ENCODE measurements at regions not wholly inside any gene's neighbourhood (a gene's known extent, or its start where the extent isn't known, plus 50 kb on each side); places are given as distances from the start of the nearest gene placed in this dataset.
"Not testable (repeated sequence)": the region's sequence is repeated elsewhere in the genome, so short reads cannot be mapped to it uniquely, and the experiment has no call there.

- H3K36me3 ChIP-seq, result no peaks in the 10 kb centered on the region
- DNase-seq (ENCODE audit: low read depth in 1 of 2, low spot score in 1 of 2), result no peak
- TF ChIP-seq, protein P1, sequence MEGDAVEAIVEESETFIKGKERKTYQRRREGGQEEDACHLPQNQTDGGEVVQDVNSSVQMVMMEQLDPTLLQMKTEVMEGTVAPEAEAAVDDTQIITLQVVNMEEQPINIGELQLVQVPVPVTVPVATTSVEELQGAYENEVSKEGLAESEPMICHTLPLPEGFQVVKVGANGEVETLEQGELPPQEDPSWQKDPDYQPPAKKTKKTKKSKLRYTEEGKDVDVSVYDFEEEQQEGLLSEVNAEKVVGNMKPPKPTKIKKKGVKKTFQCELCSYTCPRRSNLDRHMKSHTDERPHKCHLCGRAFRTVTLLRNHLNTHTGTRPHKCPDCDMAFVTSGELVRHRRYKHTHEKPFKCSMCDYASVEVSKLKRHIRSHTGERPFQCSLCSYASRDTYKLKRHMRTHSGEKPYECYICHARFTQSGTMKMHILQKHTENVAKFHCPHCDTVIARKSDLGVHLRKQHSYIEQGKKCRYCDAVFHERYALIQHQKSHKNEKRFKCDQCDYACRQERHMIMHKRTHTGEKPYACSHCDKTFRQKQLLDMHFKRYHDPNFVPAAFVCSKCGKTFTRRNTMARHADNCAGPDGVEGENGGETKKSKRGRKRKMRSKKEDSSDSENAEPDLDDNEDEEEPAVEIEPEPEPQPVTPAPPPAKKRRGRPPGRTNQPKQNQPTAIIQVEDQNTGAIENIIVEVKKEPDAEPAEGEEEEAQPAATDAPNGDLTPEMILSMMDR (IDR thresholded peaks at IDR 0.05; ENCODE audit: low read depth, low read length), result no peak
- H3K27ac ChIP-seq, result no peak overlapping the region
- H3K4me1 ChIP-seq (ENCODE audit: low read depth), result no peaks in the 10 kb centered on the region
- no peaks in the 10 kb centered on the region for H3K9me3 ChIP-seq (ENCODE audit: low read depth)
- no peaks in the 10 kb centered on the region for H3K27me3 ChIP-seq
- H3K4me3 ChIP-seq, result no peak overlapping the region
These were observed 684.6 kb downstream of the TRIB2 start for GRCh38 chr2:13401312-13401711.

DNA sequence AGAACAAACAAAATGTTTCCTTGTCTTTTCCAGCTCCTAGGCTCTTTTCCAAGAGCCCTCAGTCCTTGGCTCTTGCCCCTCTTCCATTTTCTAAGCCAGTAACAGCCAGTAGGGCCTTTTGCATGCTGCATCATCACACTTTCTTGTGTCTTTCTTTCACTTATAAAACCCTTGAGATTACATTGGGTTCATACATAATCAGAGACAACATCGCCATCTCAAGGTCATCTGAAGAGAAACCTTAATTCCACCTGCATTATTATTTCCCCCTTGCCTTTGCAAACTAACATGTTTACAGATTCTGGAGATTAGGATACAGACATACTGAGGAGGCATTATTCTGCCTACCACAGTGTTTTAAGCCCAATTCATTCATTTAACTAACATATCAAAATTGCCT lies 697.3 kb downstream of the TRIB2 start:
- H3K4me1 ChIP-seq (ENCODE audit: low read depth), result no peaks in the 10 kb centered on the region
- no peak overlapping the region for H3K27ac ChIP-seq
- no peak overlapping the region for H3K4me3 ChIP-seq
- H3K36me3 ChIP-seq, result no peaks in the 10 kb centered on the region
- DNase-seq (ENCODE audit: low read depth in 1 of 2, low spot score in 1 of 2), result no peak
- H3K27me3 ChIP-seq, result no peaks in the 10 kb centered on the region
- TF ChIP-seq, protein P1 (IDR thresholded peaks at IDR 0.05; ENCODE audit: low read depth, low read length), result no peak
- no peaks in the 10 kb centered on the region for H3K9me3 ChIP-seq (ENCODE audit: low read depth)

DNA sequence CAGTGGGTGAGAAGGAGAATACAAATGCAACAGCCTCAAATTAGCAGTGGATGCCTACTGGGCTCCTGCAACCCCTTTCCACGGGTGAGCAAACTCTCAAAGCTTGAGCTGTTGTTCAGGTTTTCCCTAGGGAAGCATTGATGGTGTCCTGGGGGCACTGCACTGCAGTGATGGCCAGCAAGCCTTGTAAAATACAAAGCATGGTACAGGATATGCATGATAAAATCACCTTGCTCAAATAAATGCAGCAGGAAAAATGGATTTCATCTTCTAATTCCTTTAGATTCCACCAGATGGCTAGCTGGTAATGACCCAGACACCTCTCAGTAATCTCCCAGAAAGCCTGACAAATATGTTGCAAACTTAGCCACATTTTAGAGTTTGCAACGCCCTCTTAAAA lies 698.2 kb downstream of the TRIB2 start:
- no peaks in the 10 kb centered on the region for H3K9me3 ChIP-seq (ENCODE audit: low read depth)
- H3K27me3 ChIP-seq, result no peaks in the 10 kb centered on the region
- no peaks in the 10 kb centered on the region for H3K36me3 ChIP-seq
- TF ChIP-seq, protein P1 (IDR thresholded peaks at IDR 0.05; ENCODE audit: low read depth, low read length), result no peak
- H3K4me3 ChIP-seq, result no peak overlapping the region
- no peak overlapping the region for H3K27ac ChIP-seq
- DNase-seq (ENCODE audit: low read depth in 1 of 2, low spot score in 1 of 2), result no peak
- H3K4me1 ChIP-seq (ENCODE audit: low read depth), result no peaks in the 10 kb centered on the region

DNA sequence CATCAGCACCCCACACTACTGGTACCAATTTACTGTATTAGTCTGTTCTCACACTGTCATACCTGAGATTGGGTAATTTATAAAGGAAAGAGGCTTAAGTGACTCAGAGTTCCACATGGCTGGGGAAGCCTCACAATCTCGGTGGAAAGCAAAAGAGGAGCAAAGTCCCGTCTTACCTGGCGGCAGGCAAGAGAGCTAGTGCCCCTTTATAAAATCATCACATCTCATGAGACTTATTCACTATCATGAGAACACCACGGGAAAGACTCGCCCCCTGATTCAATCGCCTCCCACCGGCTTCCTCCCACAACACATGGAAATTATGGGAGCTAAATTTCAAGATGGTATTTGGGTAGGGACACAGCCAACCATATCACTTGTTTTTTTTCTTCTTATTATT lies 717.2 kb downstream of the TRIB2 start:
- TF ChIP-seq, protein P1 (IDR thresholded peaks at IDR 0.05; ENCODE audit: low read depth, low read length), result no peak
- Histone ChIP-seq H3K4me1 (ENCODE audit: low read depth) (no peaks in the 10 kb centered on the region), H3K27ac (no peak overlapping the region), H3K27me3 (no peaks in the 10 kb centered on the region), H3K9me3 (ENCODE audit: low read depth) (no peaks in the 10 kb centered on the region), H3K36me3 (no peaks in the 10 kb centered on the region), H3K4me3 (no peak overlapping the region)
- DNase-seq (ENCODE audit: low read depth in 1 of 2, low spot score in 1 of 2), result no peak

DNA sequence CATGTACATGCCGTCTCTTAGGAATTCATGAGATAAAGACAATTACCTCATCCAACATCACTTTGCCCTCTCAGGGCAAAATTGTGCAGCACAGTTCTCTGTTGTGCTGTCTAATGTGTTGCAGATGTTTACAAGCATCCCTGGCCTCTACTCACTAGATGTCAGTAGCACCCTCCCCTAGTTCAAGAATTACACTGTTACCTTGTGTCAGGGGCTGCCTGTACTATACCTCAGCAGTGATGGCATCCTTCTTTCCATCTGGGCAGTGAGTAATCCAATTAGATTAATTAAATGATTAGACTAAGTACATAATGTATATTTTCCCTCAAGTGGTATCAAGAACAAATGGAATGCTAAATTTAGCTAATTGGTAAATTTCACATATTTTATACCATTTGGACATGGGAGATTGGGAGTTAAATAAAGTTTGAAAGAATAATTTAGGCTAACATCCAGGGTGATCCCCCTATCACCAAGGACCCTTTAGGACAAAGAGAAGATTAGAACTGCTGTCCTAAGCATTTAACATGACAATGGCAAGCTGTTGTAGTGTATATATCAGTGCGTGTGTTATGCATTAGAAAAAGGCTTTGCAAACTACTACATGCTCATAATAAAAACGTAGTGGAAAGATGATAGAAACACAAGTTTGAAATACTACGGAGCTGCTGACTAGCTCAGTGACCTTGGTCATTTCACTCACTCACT lies 727.0 kb downstream of the TRIB2 start:
- H3K27ac ChIP-seq; H3K27me3 ChIP-seq; H3K4me3 ChIP-seq; H3K4me1 ChIP-seq (ENCODE audit: low read depth); DNase-seq (ENCODE audit: low read depth in 1 of 2, low spot score in 1 of 2); H3K9me3 ChIP-seq (ENCODE audit: low read depth); H3K36me3 ChIP-seq: not testable (repeated sequence)

GRCh38 chr2:13462464-13462863 lies 745.7 kb downstream of the TRIB2 start:
- Histone ChIP-seq H3K9me3 (ENCODE audit: low read depth) (no peaks in the 10 kb centered on the region), H3K27ac (no peak overlapping the region), H3K36me3 (no peaks in the 10 kb centered on the region), H3K4me3 (no peak overlapping the region), H3K4me1 (ENCODE audit: low read depth) (no peaks in the 10 kb centered on the region), H3K27me3 (no peaks in the 10 kb centered on the region)
- DNase-seq (ENCODE audit: low read depth in 1 of 2, low spot score in 1 of 2), result no peak
- TF ChIP-seq, protein P1 (IDR thresholded peaks at IDR 0.05; ENCODE audit: low read depth, low read length), result no peak

Measured in cardiac muscle cell (in vitro differentiated cells and primary cell).